Fibroblast of pulmonary artery (primary cell): ENCODE measurements at regions not wholly inside any gene's neighbourhood (a gene's known extent, or its start where the extent isn't known, plus 50 kb on each side); places are given as distances from the start of the nearest gene placed in this dataset.

ENCODE experiments used
- DNase-seq: peaks from one replicate; pipeline ENCODE4 v3.0.0-alpha.2; 2010; ENCODE audit warnings: low read depth
- H3K4me3 ChIP-seq: replicated peaks from 2 replicates; pipeline ENCODE4 v1.5.1; 2011; ENCODE audit warnings: low read depth, mild to moderate bottlenecking, control low read depth, low read length, moderate library complexity
- TF ChIP-seq, protein P1 (sequence below): IDR thresholded peaks from 2 replicates; pipeline ENCODE4 v1.5.1; 2011; ENCODE audit warnings: mild to moderate bottlenecking, control low read depth, low read length, inconsistent platforms; ENCODE audit errors: missing control alignments

DNA sequence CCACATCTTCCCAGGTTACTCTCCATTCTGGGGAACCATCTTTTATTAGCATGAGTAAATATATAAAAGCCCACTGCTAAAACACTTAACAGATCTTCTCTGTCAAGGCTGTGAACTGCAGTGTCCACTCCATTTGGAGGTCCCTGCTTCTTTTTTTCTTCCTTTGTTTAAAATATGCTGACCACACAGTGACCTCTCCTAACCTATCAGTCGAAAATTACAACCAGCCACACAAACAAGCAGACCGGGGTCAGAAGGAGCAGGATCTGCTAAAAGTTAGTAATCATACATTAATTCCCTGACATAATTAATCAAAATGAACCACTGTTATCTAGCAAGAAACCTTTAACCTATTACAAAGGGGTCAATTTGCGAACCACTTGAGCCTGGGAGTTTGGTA is 427.9 kb upstream of the NR2F2 start:
- TF ChIP-seq, protein P1, sequence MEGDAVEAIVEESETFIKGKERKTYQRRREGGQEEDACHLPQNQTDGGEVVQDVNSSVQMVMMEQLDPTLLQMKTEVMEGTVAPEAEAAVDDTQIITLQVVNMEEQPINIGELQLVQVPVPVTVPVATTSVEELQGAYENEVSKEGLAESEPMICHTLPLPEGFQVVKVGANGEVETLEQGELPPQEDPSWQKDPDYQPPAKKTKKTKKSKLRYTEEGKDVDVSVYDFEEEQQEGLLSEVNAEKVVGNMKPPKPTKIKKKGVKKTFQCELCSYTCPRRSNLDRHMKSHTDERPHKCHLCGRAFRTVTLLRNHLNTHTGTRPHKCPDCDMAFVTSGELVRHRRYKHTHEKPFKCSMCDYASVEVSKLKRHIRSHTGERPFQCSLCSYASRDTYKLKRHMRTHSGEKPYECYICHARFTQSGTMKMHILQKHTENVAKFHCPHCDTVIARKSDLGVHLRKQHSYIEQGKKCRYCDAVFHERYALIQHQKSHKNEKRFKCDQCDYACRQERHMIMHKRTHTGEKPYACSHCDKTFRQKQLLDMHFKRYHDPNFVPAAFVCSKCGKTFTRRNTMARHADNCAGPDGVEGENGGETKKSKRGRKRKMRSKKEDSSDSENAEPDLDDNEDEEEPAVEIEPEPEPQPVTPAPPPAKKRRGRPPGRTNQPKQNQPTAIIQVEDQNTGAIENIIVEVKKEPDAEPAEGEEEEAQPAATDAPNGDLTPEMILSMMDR: no peak
- H3K4me3 ChIP-seq: no peak overlapping the region
- DNase-seq: no peak

DNA sequence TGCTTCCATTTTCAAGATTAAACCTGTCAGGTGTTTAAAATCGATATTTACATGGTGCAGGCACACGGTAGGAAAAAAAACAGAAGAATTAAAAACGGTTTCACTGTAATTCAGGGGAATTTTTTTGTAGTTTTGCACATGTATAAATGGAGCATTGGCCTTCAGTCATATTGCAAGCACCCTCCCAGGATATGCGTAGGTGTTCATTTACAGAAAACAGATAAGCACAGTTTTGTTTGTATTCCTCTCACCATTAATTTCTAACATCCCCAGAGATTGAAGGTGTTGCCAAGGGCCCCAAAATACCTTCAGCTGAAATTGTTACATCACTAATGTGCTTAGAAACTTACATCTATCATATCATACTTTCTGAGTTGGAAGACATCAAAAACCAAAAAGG is 427.1 kb upstream of the NR2F2 start:
- no peak overlapping the region for H3K4me3 ChIP-seq
- TF ChIP-seq, protein P1: no peak
- DNase-seq: no peak

DNA sequence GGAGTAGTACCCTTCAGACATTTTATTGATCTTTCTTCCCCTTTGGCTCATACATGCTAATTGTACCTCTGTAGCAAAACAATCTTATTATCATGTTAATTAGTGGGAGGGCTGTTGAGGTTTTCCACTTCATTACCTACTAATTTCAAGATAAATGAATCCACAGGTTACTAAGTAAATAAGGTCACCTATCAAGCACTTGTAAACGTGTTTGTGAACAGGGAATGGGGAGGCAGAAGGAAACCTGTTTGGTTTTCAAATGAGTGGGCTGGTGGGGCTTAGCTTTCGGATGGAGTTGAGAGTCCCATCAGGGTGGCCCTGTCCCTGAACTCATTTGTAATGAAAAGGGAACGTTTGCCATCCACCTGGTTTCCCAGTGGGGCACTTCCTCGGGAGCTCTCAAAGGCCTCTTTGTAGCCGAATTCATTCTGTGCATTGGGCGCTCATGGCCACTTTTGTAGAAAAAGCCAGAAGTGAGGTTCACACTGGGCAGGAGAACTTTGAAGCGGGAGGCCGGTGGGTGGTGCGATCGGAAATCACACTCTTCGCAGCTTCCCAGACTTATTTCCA is 419.8 kb upstream of the NR2F2 start:
- TF ChIP-seq, protein P1: no peak
- no peak for DNase-seq
- H3K4me3 ChIP-seq: no peak overlapping the region

DNA sequence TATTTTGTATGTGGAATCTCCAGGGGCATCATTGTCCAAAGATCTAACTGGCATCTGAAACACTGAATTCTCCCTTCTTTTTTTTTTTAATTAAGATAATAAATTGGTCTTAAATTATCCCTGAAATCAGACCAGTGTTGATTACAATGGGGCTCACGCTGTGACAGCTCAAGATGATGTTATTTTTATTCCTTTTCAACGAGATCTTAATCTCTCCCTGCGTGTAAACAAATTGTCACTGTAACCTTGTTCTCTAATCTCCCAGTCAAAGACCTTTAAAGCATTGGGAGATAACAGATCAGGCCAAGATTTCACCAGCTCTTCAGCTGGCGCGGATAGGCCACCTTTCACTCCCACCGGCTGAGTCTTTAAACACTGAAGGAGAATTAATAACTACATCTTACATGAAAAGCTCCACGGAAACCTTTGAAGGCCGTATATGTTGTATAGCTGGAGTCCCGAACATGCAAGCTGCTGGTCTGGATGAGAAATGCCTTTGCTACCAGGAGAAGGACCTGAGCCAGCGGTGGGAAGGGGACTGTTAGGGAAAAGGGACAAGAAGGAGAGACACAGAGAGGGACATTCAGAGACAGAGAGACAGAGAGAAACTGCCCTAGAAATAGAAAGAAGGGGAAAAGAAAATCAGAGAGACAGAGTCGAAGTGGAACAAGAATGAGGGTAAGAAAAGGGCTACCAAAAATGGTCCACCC is 418.8 kb upstream of the NR2F2 start:
- TF ChIP-seq, protein P1: no peak
- H3K4me3 ChIP-seq: no peak overlapping the region
- DNase-seq: no peak

DNA sequence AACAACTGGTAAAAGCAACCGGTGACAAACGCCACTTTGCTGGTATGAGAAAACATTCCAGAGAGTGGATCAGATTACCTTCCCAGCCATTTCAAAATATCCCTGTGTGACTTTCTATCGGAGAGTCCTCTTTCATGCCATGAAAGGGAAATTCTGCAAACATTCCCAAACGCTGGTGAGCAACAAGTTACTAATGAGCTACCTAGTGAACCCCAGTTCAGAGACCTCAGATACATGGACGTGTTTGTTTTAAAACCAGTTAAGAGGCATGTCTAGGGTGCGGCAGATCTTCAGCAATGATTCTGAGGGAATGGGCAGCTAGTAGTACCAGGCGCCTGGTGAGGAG is 418.2 kb upstream of the NR2F2 start:
- TF ChIP-seq, protein P1: no peak
- H3K4me3 ChIP-seq: no peak overlapping the region
- DNase-seq: no peak

DNA sequence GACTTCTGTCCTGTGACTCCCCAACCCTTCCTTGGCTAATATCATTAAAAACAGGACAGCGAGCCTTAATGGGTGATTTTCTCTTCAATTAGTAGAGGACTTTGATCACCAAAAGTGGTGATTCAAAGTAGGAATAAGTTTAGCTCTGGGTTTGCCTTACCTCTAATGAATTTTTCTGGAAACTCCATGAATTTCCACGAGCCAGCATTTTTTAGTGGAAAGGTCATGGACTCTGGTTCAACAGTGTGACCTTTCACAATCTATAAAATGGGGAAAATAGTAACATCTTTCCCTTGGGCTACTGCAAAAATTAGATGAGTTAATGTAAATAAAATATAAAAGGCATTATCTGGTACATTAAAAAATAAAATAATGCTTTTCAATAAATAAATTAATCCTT is 417.8 kb upstream of the NR2F2 start:
- DNase-seq: no peak
- H3K4me3 ChIP-seq: no peak overlapping the region
- TF ChIP-seq, protein P1: no peak

DNA sequence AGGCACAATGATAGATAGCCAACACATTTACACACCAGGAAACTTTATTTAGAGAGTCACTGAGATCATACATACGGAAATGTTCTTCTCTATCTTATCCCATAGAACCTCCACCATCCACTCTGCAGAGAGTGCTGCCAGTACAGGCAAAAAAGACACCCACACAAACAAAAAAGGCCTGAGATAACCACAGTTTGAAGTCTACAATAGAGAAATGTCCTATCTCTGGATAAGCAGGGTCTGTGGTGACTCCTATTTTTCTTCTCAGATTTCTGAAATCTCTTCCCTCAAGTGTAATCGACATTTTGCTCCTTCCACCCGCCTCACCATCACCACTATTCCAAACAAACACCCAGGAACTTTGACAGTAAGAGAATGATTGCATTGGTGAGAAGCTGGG is 413.9 kb upstream of the NR2F2 start:
- TF ChIP-seq, protein P1: no peak
- H3K4me3 ChIP-seq: no peak overlapping the region
- no peak for DNase-seq
